VCaP (cell line): ENCODE measurements at regions not wholly inside any gene's neighbourhood (a gene's known extent, or its start where the extent isn't known, plus 50 kb on each side); places are given as distances from the start of the nearest gene placed in this dataset.

ENCODE experiments used
- H3K27ac ChIP-seq: fragments of 450-650 bp; 2 replicates; pipeline ENCODE4 v1.5.1; 2017
- TF ChIP-seq, protein P1 (sequence below): fragments of 450-650 bp; conservative IDR thresholded peaks from 2 replicates; pipeline ENCODE4 v1.5.1; 2017; ENCODE audit warnings: mild to moderate bottlenecking, moderate library complexity

DNA sequence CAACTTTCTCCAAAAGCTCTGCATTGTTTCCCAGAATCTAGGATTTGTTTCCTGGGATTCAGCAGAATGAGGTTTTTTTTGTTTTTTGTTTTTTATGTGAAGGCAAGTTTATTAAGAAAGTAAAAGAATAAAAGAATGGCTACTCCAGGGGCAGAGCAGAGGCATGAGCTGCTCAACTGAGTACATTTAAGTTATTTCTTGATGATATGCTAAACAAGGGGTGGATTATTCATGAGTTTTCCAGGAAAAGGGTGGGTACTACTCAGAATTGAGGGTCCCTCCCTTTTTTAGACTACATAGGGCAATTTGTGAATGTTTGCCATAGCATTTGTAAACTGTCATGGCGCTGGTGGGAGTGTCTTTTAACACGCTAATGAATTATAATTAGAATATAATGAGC lies 292.5 kb upstream of the SGK1 start:
- no peak overlapping the region for H3K27ac ChIP-seq
- TF ChIP-seq, protein P1, sequence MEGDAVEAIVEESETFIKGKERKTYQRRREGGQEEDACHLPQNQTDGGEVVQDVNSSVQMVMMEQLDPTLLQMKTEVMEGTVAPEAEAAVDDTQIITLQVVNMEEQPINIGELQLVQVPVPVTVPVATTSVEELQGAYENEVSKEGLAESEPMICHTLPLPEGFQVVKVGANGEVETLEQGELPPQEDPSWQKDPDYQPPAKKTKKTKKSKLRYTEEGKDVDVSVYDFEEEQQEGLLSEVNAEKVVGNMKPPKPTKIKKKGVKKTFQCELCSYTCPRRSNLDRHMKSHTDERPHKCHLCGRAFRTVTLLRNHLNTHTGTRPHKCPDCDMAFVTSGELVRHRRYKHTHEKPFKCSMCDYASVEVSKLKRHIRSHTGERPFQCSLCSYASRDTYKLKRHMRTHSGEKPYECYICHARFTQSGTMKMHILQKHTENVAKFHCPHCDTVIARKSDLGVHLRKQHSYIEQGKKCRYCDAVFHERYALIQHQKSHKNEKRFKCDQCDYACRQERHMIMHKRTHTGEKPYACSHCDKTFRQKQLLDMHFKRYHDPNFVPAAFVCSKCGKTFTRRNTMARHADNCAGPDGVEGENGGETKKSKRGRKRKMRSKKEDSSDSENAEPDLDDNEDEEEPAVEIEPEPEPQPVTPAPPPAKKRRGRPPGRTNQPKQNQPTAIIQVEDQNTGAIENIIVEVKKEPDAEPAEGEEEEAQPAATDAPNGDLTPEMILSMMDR: no peak

DNA sequence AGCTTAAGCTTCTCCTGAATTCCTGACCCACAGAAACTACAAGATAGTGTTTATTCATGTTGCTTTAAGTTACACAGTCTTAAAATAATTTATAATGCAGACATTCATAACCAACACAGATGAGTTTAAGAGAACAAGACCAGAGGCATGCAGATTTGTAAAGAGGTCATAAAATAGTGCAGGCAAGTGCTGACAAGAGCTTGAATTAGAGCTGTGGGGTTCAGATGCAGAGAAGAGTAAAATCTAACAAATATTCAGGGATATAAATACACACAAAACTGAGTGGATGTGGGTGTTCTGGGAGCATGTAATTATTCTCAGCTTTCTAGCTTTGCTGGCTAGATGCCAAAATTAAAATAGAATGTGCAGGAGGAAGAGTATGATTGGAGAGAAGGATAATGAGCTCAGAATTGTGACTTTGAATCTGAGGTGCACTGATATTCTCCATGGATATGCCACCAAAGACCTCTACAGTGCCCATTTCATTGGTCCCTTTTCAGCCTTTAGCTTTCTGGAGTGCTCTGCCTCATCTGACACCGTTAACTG lies 291.9 kb upstream of the SGK1 start:
- TF ChIP-seq, protein P1: no peak
- no peak overlapping the region for H3K27ac ChIP-seq

DNA sequence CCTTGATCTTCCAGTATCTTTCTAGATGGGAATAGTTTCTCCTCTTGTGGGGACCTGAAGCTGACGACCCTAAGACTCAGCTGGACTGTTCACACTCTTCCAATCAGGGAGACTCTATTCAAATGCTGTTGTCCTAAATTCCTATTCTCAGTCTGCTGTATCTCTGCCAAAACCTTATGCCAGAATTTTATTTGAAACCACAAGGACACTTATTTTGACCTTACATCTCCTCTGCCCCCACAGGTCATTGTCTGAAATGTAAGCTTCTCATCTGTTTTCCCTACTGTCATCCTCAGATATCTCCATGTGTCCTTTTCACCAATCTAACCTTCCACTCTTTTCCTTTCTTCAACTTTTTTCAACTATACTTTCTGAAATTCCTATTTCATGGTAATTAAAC lies 289.5 kb upstream of the SGK1 start:
- TF ChIP-seq, protein P1: no peak
- H3K27ac ChIP-seq: no peak overlapping the region

DNA sequence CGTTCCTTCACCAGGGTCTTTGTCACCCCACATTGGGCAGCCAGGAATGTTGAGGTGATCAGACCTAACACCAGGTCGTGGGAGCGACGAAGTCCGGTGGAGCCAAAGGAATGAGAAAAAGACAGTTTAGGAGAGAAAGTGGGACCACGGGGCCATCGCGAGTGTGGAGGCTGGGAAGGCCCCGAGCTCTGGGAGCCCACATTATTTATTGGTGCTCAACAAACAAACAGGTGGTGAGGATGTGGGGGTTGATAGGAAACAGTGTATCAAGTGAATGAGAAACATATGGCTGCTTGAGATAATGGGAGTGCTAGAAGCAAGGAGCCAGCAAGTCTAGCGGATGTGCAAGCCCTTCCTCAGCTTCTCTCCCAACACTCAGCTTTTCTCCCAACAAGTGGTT lies 287.1 kb upstream of the SGK1 start:
- no peak overlapping the region for H3K27ac ChIP-seq
- TF ChIP-seq, protein P1: no peak

DNA sequence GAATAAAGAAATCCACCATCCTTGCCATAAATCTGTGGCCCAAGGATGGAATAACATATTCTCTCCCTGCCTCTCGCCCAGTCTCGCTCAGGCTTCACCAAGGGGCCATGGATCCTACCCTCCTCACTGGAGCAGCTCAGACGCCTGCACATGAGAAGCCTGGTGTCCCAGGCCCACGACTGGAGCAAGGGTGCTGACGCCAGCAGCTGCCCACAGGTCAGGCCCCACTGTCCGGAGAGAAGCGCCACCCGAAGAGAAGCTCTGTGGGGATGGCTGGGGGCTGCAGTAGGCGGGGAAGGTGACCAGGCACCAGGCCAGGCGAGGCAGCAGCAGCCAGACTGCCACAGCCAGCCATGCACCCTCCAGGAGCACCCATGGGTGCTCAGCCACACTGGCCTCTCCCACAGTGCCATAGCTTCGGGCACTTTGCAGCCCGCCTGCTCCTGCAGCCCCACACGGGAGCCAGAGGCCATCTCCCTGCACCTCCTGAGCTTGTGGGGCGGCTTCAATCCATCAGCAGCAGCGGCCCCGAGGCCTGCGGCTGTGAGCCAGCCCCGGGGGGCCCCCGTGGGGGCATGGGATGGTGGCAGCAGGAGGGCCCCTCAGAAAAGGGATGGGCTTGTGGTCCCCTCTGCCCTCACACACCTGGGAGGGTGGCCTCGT lies 286.2 kb upstream of the SGK1 start:
- H3K27ac ChIP-seq: no peak overlapping the region
- TF ChIP-seq, protein P1: no peak

DNA sequence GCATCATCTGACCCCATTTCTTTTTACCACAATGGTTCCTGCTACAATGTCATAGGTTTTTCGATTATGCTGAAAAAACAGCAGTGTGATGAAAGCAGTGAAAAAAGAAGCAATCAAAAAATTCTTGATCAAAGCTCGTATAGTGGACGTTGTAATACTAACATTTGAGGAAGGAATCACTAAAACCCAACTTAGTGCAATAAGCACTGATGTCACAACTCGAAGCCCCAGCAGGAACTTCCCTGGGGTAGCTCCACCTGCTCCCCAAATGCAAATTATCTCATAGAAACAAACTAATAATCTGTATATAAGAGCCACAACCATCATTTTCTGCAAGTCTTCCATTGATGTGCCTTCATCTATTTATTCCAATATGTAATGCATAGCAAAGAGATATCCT lies 285.6 kb upstream of the SGK1 start:
- no peak overlapping the region for H3K27ac ChIP-seq
- TF ChIP-seq, protein P1: no peak

DNA sequence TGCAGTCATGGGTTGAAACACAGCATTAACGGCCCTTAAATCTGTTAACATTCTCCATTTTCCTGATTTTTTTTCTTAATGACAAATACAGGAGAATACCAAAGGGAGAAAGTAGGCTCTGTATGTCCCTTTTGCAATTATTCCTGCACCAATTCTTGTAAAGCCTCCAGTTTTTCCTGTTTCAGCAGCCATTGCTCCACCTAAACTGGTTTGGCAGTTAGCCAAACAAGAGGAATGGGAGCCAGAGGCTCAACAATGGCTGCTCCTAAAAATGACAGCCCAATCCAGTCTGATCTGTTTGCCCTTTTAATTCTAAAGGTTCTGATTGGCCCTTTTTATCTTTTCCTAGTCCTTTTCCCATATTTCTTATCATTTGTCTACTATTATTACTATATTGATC lies 284.2 kb upstream of the SGK1 start:
- no peak overlapping the region for H3K27ac ChIP-seq
- TF ChIP-seq, protein P1: no peak
